ENCODE measurements at regions not wholly inside any gene's neighbourhood (a gene's known extent, or its start where the extent isn't known, plus 50 kb on each side); places are given as distances from the start of the nearest gene placed in this dataset.

- Histone ChIP-seq H3K9me3 (ENCODE audit: low read depth) (no peaks in the 10 kb centered on the region), H3F3A (ENCODE audit: low read depth) (peaks cover 11% of the 10 kb centered on the region), H2AFZ (replicated peaks) (no peak overlapping the region), H3K4me3 (no peak overlapping the region), H4K20me1 (ENCODE audit: low read depth) (no peaks in the 10 kb centered on the region), H3K36me3 (no peaks in the 10 kb centered on the region), H3K9ac (no peak overlapping the region), H3K4me2 (no peak overlapping the region), H3K27me3 (no peaks in the 10 kb centered on the region), H3K79me2 (ENCODE audit: low read depth) (no peaks in the 10 kb centered on the region), H3K4me1 (peaks cover 16% of the 10 kb centered on the region), H3K27ac (no peak overlapping the region)
- H3K27me3 Mint-ChIP-seq (ENCODE audit: insufficient read depth, low read depth) = peaks cover 4% of the 10 kb centered on the region
- no peaks in the 10 kb centered on the region for H3K36me3 Mint-ChIP-seq
- TF ChIP-seq CTCF (IDR thresholded peaks at IDR 0.05) = no peak
- no peak for TF ChIP-seq EZH2phosphoT487 (IDR thresholded peaks at IDR 0.05)
- no peak for TF ChIP-seq EZH2 (IDR thresholded peaks at IDR 0.05)
- no peak overlapping the region for H3K27ac Mint-ChIP-seq
- DNase-seq (ENCODE audit: low spot score) = no peak
- H3K4me1 Mint-ChIP-seq = peaks cover 6% of the 10 kb centered on the region
- H3K9me3 Mint-ChIP-seq = no peaks in the 10 kb centered on the region
- H3K4me3 Mint-ChIP-seq = no peak overlapping the region
Observed at GRCh38 chr5:7978991-7979390, 110.0 kb downstream of the MTRR start.

- Histone ChIP-seq H3K4me2 (no peak overlapping the region), H3K9ac (no peak overlapping the region), H3K9me3 (ENCODE audit: low read depth) (no peaks in the 10 kb centered on the region), H3K27ac (no peak overlapping the region), H3K36me3 (no peaks in the 10 kb centered on the region), H3K79me2 (ENCODE audit: low read depth) (no peaks in the 10 kb centered on the region), H2AFZ (replicated peaks) (no peak overlapping the region), H3K4me3 (no peak overlapping the region), H3K4me1 (peaks cover 14% of the 10 kb centered on the region), H3K27me3 (no peaks in the 10 kb centered on the region), H4K20me1 (ENCODE audit: low read depth) (no peaks in the 10 kb centered on the region), H3F3A (ENCODE audit: low read depth) (peaks cover 9% of the 10 kb centered on the region)
- H3K27ac Mint-ChIP-seq = no peak overlapping the region
- H3K36me3 Mint-ChIP-seq = no peaks in the 10 kb centered on the region
- H3K4me3 Mint-ChIP-seq = no peak overlapping the region
- H3K9me3 Mint-ChIP-seq = no peaks in the 10 kb centered on the region
- TF ChIP-seq EZH2phosphoT487 (IDR thresholded peaks at IDR 0.05) (no peak), CTCF (IDR thresholded peaks at IDR 0.05) (no peak), EZH2 (IDR thresholded peaks at IDR 0.05) (no peak)
- H3K4me1 Mint-ChIP-seq = peaks cover 6% of the 10 kb centered on the region
- no peak for DNase-seq (ENCODE audit: low spot score)
- H3K27me3 Mint-ChIP-seq (ENCODE audit: insufficient read depth, low read depth) = peaks cover 4% of the 10 kb centered on the region
Observed at GRCh38 chr5:7980881-7981280, 111.9 kb downstream of the MTRR start.

- Mint-ChIP-seq H3K27me3 (ENCODE audit: insufficient read depth, low read depth) (no peaks in the 10 kb centered on the region), H3K4me1 (no peaks in the 10 kb centered on the region), H3K4me3 (no peak overlapping the region), H3K27ac (no peak overlapping the region), H3K36me3 (no peaks in the 10 kb centered on the region), H3K9me3 (no peaks in the 10 kb centered on the region)
- Histone ChIP-seq H3K27ac (no peak overlapping the region), H3K9me3 (ENCODE audit: low read depth) (no peaks in the 10 kb centered on the region), H3K27me3 (no peaks in the 10 kb centered on the region), H3K79me2 (ENCODE audit: low read depth) (no peaks in the 10 kb centered on the region), H3K4me2 (no peak overlapping the region), H3K4me1 (no peaks in the 10 kb centered on the region), H4K20me1 (ENCODE audit: low read depth) (no peaks in the 10 kb centered on the region), H3F3A (ENCODE audit: low read depth) (no peaks in the 10 kb centered on the region), H3K36me3 (no peaks in the 10 kb centered on the region), H3K4me3 (no peak overlapping the region), H2AFZ (replicated peaks) (no peak overlapping the region), H3K9ac (no peak overlapping the region)
- TF ChIP-seq CTCF (IDR thresholded peaks at IDR 0.05) (no peak), EZH2 (IDR thresholded peaks at IDR 0.05) (no peak), EZH2phosphoT487 (IDR thresholded peaks at IDR 0.05) (no peak)
- DNase-seq (ENCODE audit: low spot score) = no peak
Observed at GRCh38 chr5:7983433-7983832, 114.5 kb downstream of the MTRR start.
